ENCODE measurements at regions not wholly inside any gene's neighbourhood (a gene's known extent, or its start where the extent isn't known, plus 50 kb on each side); places are given as distances from the start of the nearest gene placed in this dataset.

DNA sequence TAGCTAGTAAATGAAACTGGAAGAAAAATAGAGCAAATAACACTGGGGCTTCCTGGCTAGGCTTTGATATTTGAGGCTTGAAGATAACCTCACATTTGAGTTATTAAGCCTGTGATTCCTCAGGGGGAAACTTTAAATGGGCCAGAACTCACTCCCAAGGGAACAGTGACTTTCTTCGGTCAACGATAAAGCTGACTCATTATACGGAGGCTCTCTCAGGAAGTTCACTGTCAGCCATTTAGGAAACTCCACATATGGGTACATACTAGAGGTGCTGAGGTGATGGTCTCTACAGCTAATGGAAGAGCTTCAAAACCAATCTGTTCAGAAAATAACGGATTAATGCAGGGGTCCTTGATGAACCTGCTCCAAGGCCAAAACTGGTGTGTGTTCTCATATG is 120.8 kb downstream of the SH2D1A start:
- H3K79me2 ChIP-seq (ENCODE audit: control insufficient read depth in 1 of 2, insufficient read depth in 2 of 2, low read length in 2 of 2): no peaks in the 10 kb centered on the region
- no peak overlapping the region for H3K23ac ChIP-seq (ENCODE audit: insufficient read length)
- H2BK5ac ChIP-seq (ENCODE audit: low read depth, low read length): no peak overlapping the region
- no peaks in the 10 kb centered on the region; a peak in 1 of 7 replicates for H3K4me1 ChIP-seq (replicated peaks in 1 of 4; ENCODE audit: control insufficient read depth in 3 of 4, insufficient read depth in 4 of 4, low read length in 3 of 4)
- no peaks in the 10 kb centered on the region for H4K20me1 ChIP-seq (replicated peaks in 1 of 2; ENCODE audit: control insufficient read depth in 1 of 2, insufficient read depth in 2 of 2, low read length in 2 of 2)
- WGBS, 2 experiments (ENCODE audit: extremely low coverage in 1 of 2, insufficient coverage in 1 of 2, insufficient read length in 1 of 2, insufficient replicate concordance in 2 of 2, low coverage in 1 of 2, low lambda C conversion rate in 2 of 2, missing lambda C conversion rate in 1 of 2): 79% methylated on average over 4 of the region's 4 CpGs; no CpG with 5 or more reads in 1 of the 2 experiments
- no peaks in the 10 kb centered on the region for H3K79me1 ChIP-seq (ENCODE audit: low read depth, low read length)
- H4K91ac ChIP-seq (replicated peaks; ENCODE audit: insufficient read length, low read length): no peak overlapping the region
- no peak overlapping the region for H3K18ac ChIP-seq (ENCODE audit: extremely low read depth, low read length)
- H2AFZ ChIP-seq (ENCODE audit: low read length): no peak overlapping the region
- no peak overlapping the region for H4K5ac ChIP-seq (ENCODE audit: insufficient read length, low read depth, low read length)
- no peak overlapping the region for H3K4me3 ChIP-seq (ENCODE audit: extremely low read depth in 1 of 4, insufficient read depth in 2 of 4, low read depth in 3 of 4, low read length in 4 of 4)
- no peak overlapping the region for H3K27ac ChIP-seq (ENCODE audit: low read depth, low read length)
- FAIRE-seq (no peak), DNase-seq (ENCODE audit: low read depth in 1 of 2, low spot score in 2 of 2) (no peak)
- H2AK5ac ChIP-seq (ENCODE audit: low read depth, low read length): no peak overlapping the region
- H3K27me3 ChIP-seq (replicated peaks in 1 of 4; ENCODE audit: control insufficient read depth in 3 of 4, extremely low read depth in 1 of 4, insufficient read depth in 3 of 4, low read length in 3 of 4): no peaks in the 10 kb centered on the region
- H3K9ac ChIP-seq (replicated peaks in 1 of 4; ENCODE audit: extremely low read depth in 1 of 4, low read depth in 3 of 4, low read length in 3 of 4): no peak overlapping the region
- no peak overlapping the region for H3K4me2 ChIP-seq (ENCODE audit: insufficient read depth in 1 of 2, low read depth in 2 of 2, low read length in 2 of 2)
- H2BK15ac ChIP-seq (ENCODE audit: low read length): no peak overlapping the region
- no peak overlapping the region for H3K56ac ChIP-seq (replicated peaks; ENCODE audit: insufficient read length, low read depth, low read length)
- no peaks in the 10 kb centered on the region for H3K9me3 ChIP-seq (ENCODE audit: insufficient read depth in 2 of 2, low read depth in 1 of 2, low read length in 1 of 2)
- H3K23me2 ChIP-seq (ENCODE audit: low read depth, low read length): no peaks in the 10 kb centered on the region
- no peak overlapping the region for H3K14ac ChIP-seq (ENCODE audit: insufficient read length)
- H4K8ac ChIP-seq (ENCODE audit: extremely low read depth, insufficient read depth, low read length): no peak overlapping the region
- CTCF ChIA-PET (ENCODE audit: partially characterized antibody): interaction anchor here (0.6 kb wide), 1 partner anchor 636 kb away, joined by 3 read pairs; no protein-coding TSS in a partner anchor
- no peak overlapping the region for H2BK20ac ChIP-seq (ENCODE audit: low read length)
- H2BK12ac ChIP-seq (ENCODE audit: low read depth, low read length): no peak overlapping the region
- POLR2A ChIA-PET (ENCODE audit: partially characterized antibody): no interaction called here
- no peak overlapping the region for H3K4ac ChIP-seq (replicated peaks; ENCODE audit: insufficient read length, low read depth, low read length)
- no peaks in the 10 kb centered on the region for H3K36me3 ChIP-seq (ENCODE audit: control insufficient read depth in 2 of 4, insufficient read depth in 4 of 4, low read length in 3 of 4)
- H2BK120ac ChIP-seq (replicated peaks; ENCODE audit: low read depth, low read length): no peak overlapping the region
- TF ChIP-seq RAD21 (IDR thresholded peaks at IDR 0.05 in 1 of 2, conservative IDR thresholded peaks at IDR 0.05 in 1 of 2; ENCODE audit: low read depth in 2 of 2, low read length in 2 of 2): no peak
- no peak for TF ChIP-seq RFX5 (IDR thresholded peaks at IDR 0.05; ENCODE audit: borderline replicate concordance, low read depth, low read length)
- no peak for TF ChIP-seq RBBP5 (IDR thresholded peaks at IDR 0.05; ENCODE audit: borderline replicate concordance, low read depth, low read length)
- TF ChIP-seq SIN3A (conservative IDR thresholded peaks at IDR 0.05 in 1 of 2, IDR thresholded peaks at IDR 0.05 in 1 of 2; ENCODE audit: low read depth in 1 of 2, low read length in 2 of 2): no peak
- no peak for TF ChIP-seq BACH1 (IDR thresholded peaks at IDR 0.05; ENCODE audit: low read length)
- no peak for TF ChIP-seq EP300 (IDR thresholded peaks at IDR 0.05; ENCODE audit: borderline replicate concordance in 1 of 2, low read depth in 2 of 2, low read length in 2 of 2)
- TF ChIP-seq TAF1 (IDR thresholded peaks at IDR 0.05; ENCODE audit: low read depth, low read length): no peak
- no peak for TF ChIP-seq MAX (IDR thresholded peaks at IDR 0.05)
- TF ChIP-seq NANOG (IDR thresholded peaks at IDR 0.05; ENCODE audit: insufficient read depth, low read depth, low read length, poor library complexity, severe bottlenecking): no peak
- no peak for TF ChIP-seq POU5F1 (IDR thresholded peaks at IDR 0.05; ENCODE audit: low read depth, low read length)
- TF ChIP-seq BCL11A (IDR thresholded peaks at IDR 0.05; ENCODE audit: low read depth in 2 of 2, low read length in 2 of 2): no peak
- TF ChIP-seq CTBP2 (IDR thresholded peaks at IDR 0.05; ENCODE audit: borderline replicate concordance, insufficient read depth, insufficient read length, low read length): no peak
- TF ChIP-seq RNF2 (IDR thresholded peaks at IDR 0.05; ENCODE audit: borderline replicate concordance, low read depth, low read length, missing control alignments, poor library complexity, severe bottlenecking): no peak

Measured in H1 (cell line).